HL-60 (cell line): ENCODE measurements at regions not wholly inside any gene's neighbourhood (a gene's known extent, or its start where the extent isn't known, plus 50 kb on each side); places are given as distances from the start of the nearest gene placed in this dataset.

Source experiments
- DNase-seq, 2 experiments: peaks; one replicate each; pipeline ENCODE4 v3.0.0-alpha.2; 2010 to 2020; ENCODE audit warnings: low read depth in 1 of 2, low spot score in 1 of 2
- H3K27ac ChIP-seq: fragments of 250-450 bp; sonication (Bioruptor Pico); replicated peaks from 2 replicates; pipeline ENCODE4 v1.5.1; 2020; ENCODE audit warnings: mild to moderate bottlenecking, moderate library complexity
- H3K27me3 ChIP-seq: fragments of 250-450 bp; sonication (Bioruptor Pico); 2 replicates; pipeline ENCODE4 v1.5.1; 2021; ENCODE audit warnings: mild to moderate bottlenecking, moderate library complexity; ENCODE audit not compliant: insufficient read depth, poor library complexity, severe bottlenecking
- H3K4me3 ChIP-seq: replicated peaks from 2 replicates; pipeline ENCODE4 v1.5.1; 2011; ENCODE audit warnings: mild to moderate bottlenecking, control low read depth, low read length; ENCODE audit not compliant: insufficient read depth
- GABPA ChIP-seq: IDR thresholded peaks from 2 replicates; pipeline ENCODE4 v1.6.1; 2012; ENCODE audit warnings: low read depth
- POLR2AphosphoS5 ChIP-seq: IDR thresholded peaks from 2 replicates; pipeline ENCODE4 v1.6.1; 2012; ENCODE audit warnings: low read depth
- SPI1 ChIP-seq: IDR thresholded peaks from 2 replicates; pipeline ENCODE4 v1.6.1; 2012; ENCODE audit warnings: low read depth, mild to moderate bottlenecking, borderline replicate concordance
- TF ChIP-seq, protein P1 (sequence below): IDR thresholded peaks from one replicate; pipeline ENCODE4 v1.5.1; 2011; ENCODE audit warnings: low read length, control low read depth, inconsistent platforms; ENCODE audit not compliant: insufficient read depth
- TF ChIP-seq, protein P2 (sequence below): IDR thresholded peaks from 2 replicates; pipeline ENCODE4 v1.6.1; 2012; ENCODE audit warnings: low read depth; ENCODE audit not compliant: insufficient replicate concordance

DNA sequence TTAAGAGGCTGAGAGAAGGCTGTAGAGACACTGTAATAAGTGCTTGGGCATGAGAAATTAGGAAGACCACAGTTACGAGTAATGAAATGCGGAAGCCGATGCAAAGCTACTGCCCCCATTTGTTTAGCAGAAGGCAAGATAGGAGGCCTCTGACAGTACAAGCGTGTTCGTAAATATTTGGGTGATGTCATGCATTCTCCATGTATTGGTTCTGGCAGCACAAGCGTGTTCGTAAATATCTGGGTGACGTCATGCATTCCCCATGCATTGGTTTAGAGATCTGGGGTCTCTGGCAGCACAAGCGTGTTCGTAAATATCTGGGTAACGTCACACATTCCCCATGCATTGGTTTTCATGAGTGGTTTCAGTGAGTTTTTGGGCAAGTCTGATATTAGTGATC lies 661.5 kb upstream of the FRG1 start:
- H3K4me3 ChIP-seq: no peak overlapping the region
- TF ChIP-seq POLR2AphosphoS5: no peak
- no peak for TF ChIP-seq GABPA
- TF ChIP-seq, protein P1, sequence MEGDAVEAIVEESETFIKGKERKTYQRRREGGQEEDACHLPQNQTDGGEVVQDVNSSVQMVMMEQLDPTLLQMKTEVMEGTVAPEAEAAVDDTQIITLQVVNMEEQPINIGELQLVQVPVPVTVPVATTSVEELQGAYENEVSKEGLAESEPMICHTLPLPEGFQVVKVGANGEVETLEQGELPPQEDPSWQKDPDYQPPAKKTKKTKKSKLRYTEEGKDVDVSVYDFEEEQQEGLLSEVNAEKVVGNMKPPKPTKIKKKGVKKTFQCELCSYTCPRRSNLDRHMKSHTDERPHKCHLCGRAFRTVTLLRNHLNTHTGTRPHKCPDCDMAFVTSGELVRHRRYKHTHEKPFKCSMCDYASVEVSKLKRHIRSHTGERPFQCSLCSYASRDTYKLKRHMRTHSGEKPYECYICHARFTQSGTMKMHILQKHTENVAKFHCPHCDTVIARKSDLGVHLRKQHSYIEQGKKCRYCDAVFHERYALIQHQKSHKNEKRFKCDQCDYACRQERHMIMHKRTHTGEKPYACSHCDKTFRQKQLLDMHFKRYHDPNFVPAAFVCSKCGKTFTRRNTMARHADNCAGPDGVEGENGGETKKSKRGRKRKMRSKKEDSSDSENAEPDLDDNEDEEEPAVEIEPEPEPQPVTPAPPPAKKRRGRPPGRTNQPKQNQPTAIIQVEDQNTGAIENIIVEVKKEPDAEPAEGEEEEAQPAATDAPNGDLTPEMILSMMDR: no peak
- TF ChIP-seq SPI1: no peak
- TF ChIP-seq, protein P2, sequence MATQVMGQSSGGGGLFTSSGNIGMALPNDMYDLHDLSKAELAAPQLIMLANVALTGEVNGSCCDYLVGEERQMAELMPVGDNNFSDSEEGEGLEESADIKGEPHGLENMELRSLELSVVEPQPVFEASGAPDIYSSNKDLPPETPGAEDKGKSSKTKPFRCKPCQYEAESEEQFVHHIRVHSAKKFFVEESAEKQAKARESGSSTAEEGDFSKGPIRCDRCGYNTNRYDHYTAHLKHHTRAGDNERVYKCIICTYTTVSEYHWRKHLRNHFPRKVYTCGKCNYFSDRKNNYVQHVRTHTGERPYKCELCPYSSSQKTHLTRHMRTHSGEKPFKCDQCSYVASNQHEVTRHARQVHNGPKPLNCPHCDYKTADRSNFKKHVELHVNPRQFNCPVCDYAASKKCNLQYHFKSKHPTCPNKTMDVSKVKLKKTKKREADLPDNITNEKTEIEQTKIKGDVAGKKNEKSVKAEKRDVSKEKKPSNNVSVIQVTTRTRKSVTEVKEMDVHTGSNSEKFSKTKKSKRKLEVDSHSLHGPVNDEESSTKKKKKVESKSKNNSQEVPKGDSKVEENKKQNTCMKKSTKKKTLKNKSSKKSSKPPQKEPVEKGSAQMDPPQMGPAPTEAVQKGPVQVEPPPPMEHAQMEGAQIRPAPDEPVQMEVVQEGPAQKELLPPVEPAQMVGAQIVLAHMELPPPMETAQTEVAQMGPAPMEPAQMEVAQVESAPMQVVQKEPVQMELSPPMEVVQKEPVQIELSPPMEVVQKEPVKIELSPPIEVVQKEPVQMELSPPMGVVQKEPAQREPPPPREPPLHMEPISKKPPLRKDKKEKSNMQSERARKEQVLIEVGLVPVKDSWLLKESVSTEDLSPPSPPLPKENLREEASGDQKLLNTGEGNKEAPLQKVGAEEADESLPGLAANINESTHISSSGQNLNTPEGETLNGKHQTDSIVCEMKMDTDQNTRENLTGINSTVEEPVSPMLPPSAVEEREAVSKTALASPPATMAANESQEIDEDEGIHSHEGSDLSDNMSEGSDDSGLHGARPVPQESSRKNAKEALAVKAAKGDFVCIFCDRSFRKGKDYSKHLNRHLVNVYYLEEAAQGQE: no peak
- no peak overlapping the region for H3K27ac ChIP-seq
- H3K27me3 ChIP-seq: no peaks in the 10 kb centered on the region
- no peak for DNase-seq

DNA sequence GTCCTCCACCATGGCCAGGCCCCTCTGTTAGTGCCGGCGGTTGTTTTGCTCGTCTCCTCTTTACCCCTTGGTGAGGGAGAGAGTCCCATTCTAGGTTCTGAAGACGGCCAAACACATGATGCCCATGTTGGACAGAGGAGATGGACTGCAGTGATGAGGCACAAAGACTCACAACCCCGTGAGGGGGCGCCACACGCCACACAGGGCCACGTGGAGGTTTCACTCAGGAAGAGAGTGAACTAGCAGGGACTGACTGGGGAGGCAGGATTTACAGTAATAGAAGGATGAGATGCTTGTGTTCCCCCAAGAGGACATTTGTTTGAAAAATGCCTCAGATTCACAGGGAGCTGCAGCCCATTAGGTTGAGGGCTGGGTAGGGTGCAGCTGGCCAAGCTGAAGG lies 655.3 kb upstream of the FRG1 start:
- H3K4me3 ChIP-seq: no peak overlapping the region
- no peak overlapping the region for H3K27ac ChIP-seq
- TF ChIP-seq, protein P2: no peak
- TF ChIP-seq, protein P1: no peak
- TF ChIP-seq POLR2AphosphoS5: no peak
- no peaks in the 10 kb centered on the region for H3K27me3 ChIP-seq
- DNase-seq: no peak

DNA sequence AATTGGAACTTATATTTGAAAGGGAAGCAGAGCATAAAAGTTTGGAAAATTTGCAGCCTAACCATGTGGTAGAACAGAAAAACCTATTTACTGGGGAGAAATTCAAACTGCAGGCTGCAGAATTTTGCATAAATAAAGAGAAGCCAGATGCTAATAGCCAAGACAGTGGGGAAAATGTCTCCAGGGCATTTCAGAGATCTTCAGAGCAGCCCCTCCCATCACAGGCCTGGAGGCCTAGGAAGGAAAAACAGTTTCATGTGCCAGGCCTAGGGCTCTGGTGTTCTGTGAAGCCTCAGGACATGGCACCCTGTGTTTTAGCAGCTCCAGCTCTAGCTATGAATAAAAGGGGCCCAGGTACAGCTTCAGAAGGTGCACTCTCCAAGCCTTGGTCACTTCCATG lies 648.7 kb upstream of the FRG1 start:
- TF ChIP-seq POLR2AphosphoS5: no peak
- TF ChIP-seq, protein P2: no peak
- TF ChIP-seq, protein P1: no peak
- no peak for TF ChIP-seq SPI1
- Histone ChIP-seq H3K27me3 (no peaks in the 10 kb centered on the region), H3K4me3 (no peak overlapping the region), H3K27ac (no peak overlapping the region)
- no peak for DNase-seq
